Thymus (tissue), 11 donors: ENCODE measurements at regions not wholly inside any gene's neighbourhood (a gene's known extent, or its start where the extent isn't known, plus 50 kb on each side); places are given as distances from the start of the nearest gene placed in this dataset.

ENCODE experiments used
- DNase-seq, 9 donors: peaks; one replicate each; pipeline ENCODE4 v3.0.0-alpha.2; 2013; ENCODE audit warnings: low spot score in 9 of 9, low read depth in 6 of 9, missing footprints in 1 of 9
- H3K27ac ChIP-seq, 2 donors: one replicate each; pipeline ENCODE4 v1.5.1; 2013; ENCODE audit warnings: control low read depth in 1 of 2, low read depth in 1 of 2, low read length in 1 of 2, mild to moderate bottlenecking in 1 of 2, moderate library complexity in 1 of 2
- H3K27me3 ChIP-seq, 2 donors: one replicate each; pipeline ENCODE4 v1.5.1; 2013; ENCODE audit warnings: low read length in 1 of 2; ENCODE audit not compliant: control insufficient read depth in 2 of 2, insufficient read depth in 1 of 2
- H3K36me3 ChIP-seq, 2 donors: one replicate each; pipeline ENCODE4 v1.5.1; 2013; ENCODE audit warnings: low read length in 1 of 2, mild to moderate bottlenecking in 1 of 2, moderate library complexity in 1 of 2; ENCODE audit not compliant: control insufficient read depth in 2 of 2, insufficient read depth in 2 of 2
- H3K4me1 ChIP-seq, 2 donors: one replicate each; pipeline ENCODE4 v1.5.1; 2013; ENCODE audit warnings: low read length in 2 of 2; ENCODE audit not compliant: control insufficient read depth in 2 of 2, insufficient read depth in 2 of 2
- H3K4me3 ChIP-seq, 2 donors: one replicate each; pipeline ENCODE4 v1.5.1; 2013; ENCODE audit warnings: low read length in 2 of 2, control low read depth in 1 of 2, mild to moderate bottlenecking in 1 of 2
- H3K9me3 ChIP-seq, 2 donors: one replicate each; pipeline ENCODE4 v1.5.1; 2013; ENCODE audit warnings: low read length in 1 of 2, mild to moderate bottlenecking in 1 of 2; ENCODE audit not compliant: control insufficient read depth in 2 of 2, insufficient read depth in 1 of 2
- WGBS: extraction: QIAGEN DNeasy Blood & Tissue Kit; methylation state at CpG from one replicate; pipeline ENCODE4 v1.1.7; 2013; 5-methylcytosine and 5-hydroxymethylcytosine counted together
- donor health status: healthy.

GRCh38 chr4:23572382-23572781 is 317.5 kb downstream of the PPARGC1A start:
- H3K27me3 ChIP-seq, result no peaks in the 10 kb centered on the region
- peaks cover 0 to 8% of the 10 kb centered on the region in 2 donors for H3K9me3 ChIP-seq
- no peak for DNase-seq
- no peaks in the 10 kb centered on the region for H3K4me1 ChIP-seq
- WGBS, result 96% methylated on average over 4 of the region's 4 CpGs
- no peak overlapping the region for H3K4me3 ChIP-seq
- H3K36me3 ChIP-seq, result no peaks in the 10 kb centered on the region
- no peak overlapping the region for H3K27ac ChIP-seq

- no peaks in the 10 kb centered on the region for H3K36me3 ChIP-seq
- no peaks in the 10 kb centered on the region for H3K4me1 ChIP-seq
- H3K9me3 ChIP-seq, result peaks cover 0 to 1% of the 10 kb centered on the region in 2 donors
- no peak overlapping the region for H3K27ac ChIP-seq
- no peak for DNase-seq
- no peaks in the 10 kb centered on the region for H3K27me3 ChIP-seq
- H3K4me3 ChIP-seq, result no peak overlapping the region
Observed at GRCh38 chr4:23567338-23567737, 322.5 kb downstream of the PPARGC1A start.

- H3K27ac ChIP-seq, result no peak overlapping the region
- H3K4me1 ChIP-seq, result no peaks in the 10 kb centered on the region
- no peak for DNase-seq
- WGBS, result 96% methylated on average over 2 of the region's 2 CpGs
- H3K36me3 ChIP-seq, result no peaks in the 10 kb centered on the region
- no peaks in the 10 kb centered on the region for H3K9me3 ChIP-seq
- no peaks in the 10 kb centered on the region for H3K27me3 ChIP-seq
- H3K4me3 ChIP-seq, result no peak overlapping the region
Observed at GRCh38 chr4:23560748-23561147, 329.1 kb downstream of the PPARGC1A start.

- no peak for DNase-seq
- Histone ChIP-seq H3K36me3 (no peaks in the 10 kb centered on the region), H3K27ac (no peak overlapping the region), H3K4me3 (no peak overlapping the region), H3K9me3 (no peaks in the 10 kb centered on the region), H3K27me3 (no peaks in the 10 kb centered on the region), H3K4me1 (no peaks in the 10 kb centered on the region)
- WGBS, result 91% methylated on average over 2 of the region's 2 CpGs
Observed at GRCh38 chr4:23558101-23558500, 331.7 kb downstream of the PPARGC1A start.

- Histone ChIP-seq H3K4me3 (no peak overlapping the region), H3K36me3 (no peaks in the 10 kb centered on the region), H3K27ac (no peak overlapping the region), H3K4me1 (no peaks in the 10 kb centered on the region), H3K27me3 (no peaks in the 10 kb centered on the region), H3K9me3 (no peaks in the 10 kb centered on the region)
- WGBS, result 70% methylated on average over 3 of the region's 3 CpGs
- no peak for DNase-seq
Observed at GRCh38 chr4:23547601-23548000, 342.2 kb downstream of the PPARGC1A start.

GRCh38 chr4:23547096-23547495 is 342.8 kb downstream of the PPARGC1A start:
- Histone ChIP-seq H3K4me3 (no peak overlapping the region), H3K27me3 (no peaks in the 10 kb centered on the region), H3K27ac (no peak overlapping the region), H3K4me1 (no peaks in the 10 kb centered on the region), H3K36me3 (no peaks in the 10 kb centered on the region), H3K9me3 (peaks cover 0 to under 1% of the 10 kb centered on the region in 2 donors)
- no peak for DNase-seq
- WGBS, result 94% methylated on average over 2 of the region's 2 CpGs

GRCh38 chr4:23539969-23540569 is 349.8 kb downstream of the PPARGC1A start:
- WGBS, result 80% methylated on average over 5 of the region's 5 CpGs
- Histone ChIP-seq H3K4me3 (no peak overlapping the region), H3K27me3 (no peaks in the 10 kb centered on the region), H3K27ac (no peak overlapping the region), H3K36me3 (no peaks in the 10 kb centered on the region), H3K4me1 (no peaks in the 10 kb centered on the region), H3K9me3 (peaks cover 0 to 7% of the 10 kb centered on the region in 2 donors)
- no peak for DNase-seq

- 96% methylated on average over 2 of the region's 2 CpGs for WGBS
- no peak for DNase-seq
- no peaks in the 10 kb centered on the region for H3K4me1 ChIP-seq
Observed at GRCh38 chr4:23533859-23534258, 356.0 kb downstream of the PPARGC1A start.

GRCh38 chr4:23516716-23517115 is 373.1 kb downstream of the PPARGC1A start:
- WGBS, result 95% methylated on average over 3 of the region's 3 CpGs
- Histone ChIP-seq H3K27ac (no peak overlapping the region), H3K27me3 (no peaks in the 10 kb centered on the region), H3K36me3 (no peaks in the 10 kb centered on the region), H3K4me3 (no peak overlapping the region), H3K9me3 (peaks cover 0 to 5% of the 10 kb centered on the region in 2 donors), H3K4me1 (no peaks in the 10 kb centered on the region)
- no peak for DNase-seq

More at GRCh38 chr4:23533859-23534258, 356.0 kb downstream of the PPARGC1A start:
- no peak overlapping the region for H3K27ac ChIP-seq
- H3K36me3 ChIP-seq, result no peaks in the 10 kb centered on the region
- H3K27me3 ChIP-seq, result no peaks in the 10 kb centered on the region
- H3K4me3 ChIP-seq, result no peak overlapping the region
- H3K9me3 ChIP-seq, result no peaks in the 10 kb centered on the region
